ENCODE measurements at regions not wholly inside any gene's neighbourhood (a gene's known extent, or its start where the extent isn't known, plus 50 kb on each side); places are given as distances from the start of the nearest gene placed in this dataset.

DNA sequence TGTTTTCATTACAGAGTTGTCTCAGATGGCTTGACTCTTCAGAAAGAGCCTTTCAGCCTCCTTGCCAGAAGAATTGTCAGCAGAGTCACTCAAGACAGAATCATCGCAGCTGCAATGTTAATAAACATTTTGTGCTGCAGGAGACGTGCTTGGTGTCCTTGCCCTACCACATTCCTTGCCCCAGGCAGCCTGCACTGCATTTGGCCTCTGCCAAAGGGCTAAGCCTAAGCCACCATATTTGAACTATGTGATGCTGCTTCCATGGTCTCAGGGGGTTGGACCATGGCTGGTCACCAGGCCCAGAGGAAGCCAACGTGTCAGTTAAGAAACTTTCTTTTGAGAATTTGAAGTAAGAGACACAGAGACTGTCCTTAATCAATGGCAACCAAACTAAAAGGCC lies 145.4 kb downstream of the ACTL7B start:
- H3K18ac ChIP-seq (ENCODE audit: low read depth, low read length): no peak overlapping the region
- no peak overlapping the region for H3K27ac ChIP-seq (ENCODE audit: insufficient read depth, low read length)
- no peaks in the 10 kb centered on the region for H3K36me3 ChIP-seq (ENCODE audit: control insufficient read depth, insufficient read depth, low read length)
- POLR2A ChIA-PET (ENCODE audit: unreplicated experiment): no interaction called here
- H3K4me1 ChIP-seq (ENCODE audit: control insufficient read depth, insufficient read depth, low read length): no peaks in the 10 kb centered on the region
- in situ Hi-C loops (cut with MboI; ENCODE audit: low sequenced_read_pairs) (no loop called here), dilution Hi-C loops (cut with HindIII; ENCODE audit: low sequenced_read_pairs, unreplicated experiment) (no loop called here), intact Hi-C loops (cut with micrococcal nuclease) (no loop called here)
- H3K4ac ChIP-seq (ENCODE audit: low read depth, low read length): no peak overlapping the region
- no peak overlapping the region for H3K4me3 ChIP-seq (ENCODE audit: insufficient read depth, low read depth, low read length)
- no peak overlapping the region for H2BK15ac ChIP-seq (ENCODE audit: low read depth, low read length)
- no peaks in the 10 kb centered on the region; a peak in 1 of 4 replicates for H3K79me1 ChIP-seq (ENCODE audit: low read depth in 1 of 2, low read length in 2 of 2)
- no peak overlapping the region for H4K5ac ChIP-seq (ENCODE audit: low read depth, low read length)
- H2BK120ac ChIP-seq (ENCODE audit: low read depth, low read length): no peak overlapping the region
- TF ChIP-seq CHD1 (IDR thresholded peaks at IDR 0.05; ENCODE audit: low read depth, low read length) (no peak), MAZ (IDR thresholded peaks at IDR 0.05; ENCODE audit: borderline replicate concordance, low read depth, low read length) (no peak), CTCF (conservative IDR thresholded peaks at IDR 0.05; ENCODE audit: low read depth, low read length) (no peak), SMC3 (IDR thresholded peaks at IDR 0.05; ENCODE audit: low read depth, low read length) (no peak)
- no peak overlapping the region for H2AK5ac ChIP-seq (ENCODE audit: low read depth, low read length)
- WGBS, 2 experiments (ENCODE audit: extremely low coverage in 2 of 2, insufficient read length in 1 of 2): 0% methylated on average over 1 of the region's 3 CpGs; no CpG with 5 or more reads in 1 of the 2 experiments
- no peak overlapping the region for H4K91ac ChIP-seq (ENCODE audit: insufficient read depth, low read depth, low read length)
- no peak overlapping the region for H2BK5ac ChIP-seq (ENCODE audit: low read depth, low read length, poor library complexity, severe bottlenecking)
- H2BK20ac ChIP-seq (ENCODE audit: low read depth, low read length): no peak overlapping the region
- CTCF ChIA-PET: no interaction called here
- no peak overlapping the region for H3K4me2 ChIP-seq (ENCODE audit: low read depth, low read length)
- no peak overlapping the region for H3K56ac ChIP-seq (ENCODE audit: extremely low read depth, insufficient read depth, low read length)
- no peak overlapping the region for H2AK9ac ChIP-seq (replicated peaks; ENCODE audit: low read depth, low read length, poor library complexity)
- H2AFZ ChIP-seq (replicated peaks; ENCODE audit: low read length, poor library complexity): no peak overlapping the region
- no peaks in the 10 kb centered on the region for H3K9me1 ChIP-seq (ENCODE audit: insufficient read depth, low read length)
- BruUV-seq (replicated peaks): no TSS peak
- H4K8ac ChIP-seq (ENCODE audit: low read depth in 2 of 2, low read length in 2 of 2): no peak overlapping the region
- no peak overlapping the region for H3K14ac ChIP-seq (replicated peaks; ENCODE audit: low read depth, low read length)
- ATAC-seq (ENCODE audit: low read depth) (no peak), DNase-seq (no peak)
- no peaks in the 10 kb centered on the region for H4K20me1 ChIP-seq (ENCODE audit: insufficient read depth, low read length)
- no peaks in the 10 kb centered on the region; the same call in 1 of the 2 replicates for H3K27me3 ChIP-seq (ENCODE audit: control insufficient read depth, insufficient read depth, low read length)
- no peak overlapping the region for H3K23ac ChIP-seq (ENCODE audit: low read depth, low read length)
- H3K9ac ChIP-seq (ENCODE audit: low read depth, low read length): no peak overlapping the region
- no peaks in the 10 kb centered on the region for H3K9me3 ChIP-seq (ENCODE audit: control insufficient read depth, insufficient read depth, low read length)
